Endothelial cell (in vitro differentiated cells): ENCODE measurements at regions not wholly inside any gene's neighbourhood (a gene's known extent, or its start where the extent isn't known, plus 50 kb on each side); places are given as distances from the start of the nearest gene placed in this dataset.

Source experiments
- DNase-seq: peaks from one replicate; pipeline ENCODE4 v3.0.0; 2021; ENCODE audit warnings: low spot score
- H3K27ac Mint-ChIP-seq: one replicate; pipeline ENCODE4 v1.8.0; 2021; ENCODE audit warnings: mixed read lengths, inconsistent platforms; ENCODE audit not compliant: unreplicated experiment
- H3K27me3 Mint-ChIP-seq: one replicate; pipeline ENCODE4 v1.8.0; 2021; ENCODE audit warnings: mild to moderate bottlenecking, moderate library complexity, mixed read lengths, inconsistent platforms; ENCODE audit not compliant: unreplicated experiment
- H3K36me3 Mint-ChIP-seq: one replicate; pipeline ENCODE4 v1.8.0; 2021; ENCODE audit warnings: mild to moderate bottlenecking, low read depth, mixed read lengths, inconsistent platforms; ENCODE audit not compliant: unreplicated experiment
- H3K4me1 Mint-ChIP-seq: one replicate; pipeline ENCODE4 v1.8.0; 2021; ENCODE audit warnings: mild to moderate bottlenecking, mixed read lengths, inconsistent platforms; ENCODE audit not compliant: unreplicated experiment
- H3K4me3 Mint-ChIP-seq: one replicate; pipeline ENCODE4 v1.8.0; 2021; ENCODE audit warnings: mild to moderate bottlenecking, mixed read lengths, inconsistent platforms; ENCODE audit not compliant: unreplicated experiment
- H3K9me3 Mint-ChIP-seq: one replicate; pipeline ENCODE4 v1.8.0; 2021; ENCODE audit warnings: mixed read lengths, inconsistent platforms; ENCODE audit not compliant: unreplicated experiment
- CTCF ChIP-seq: fragments of 200-600 bp; sonication (generic); IDR thresholded peaks from one replicate; pipeline ENCODE4 v1.5.0; 2021; ENCODE audit warnings: antibody characterized with exemption; ENCODE audit not compliant: unreplicated experiment

- Mint-ChIP-seq H3K9me3 (no peaks in the 10 kb centered on the region), H3K4me3 (no peak overlapping the region), H3K4me1 (peaks cover 13% of the 10 kb centered on the region), H3K27me3 (peaks cover 5% of the 10 kb centered on the region), H3K36me3 (no peaks in the 10 kb centered on the region), H3K27ac (no peak overlapping the region)
- no peak for TF ChIP-seq CTCF
- DNase-seq = no peak
Observed at GRCh38 chr12:3354586-3354985, 136.4 kb upstream of the PRMT8 start.

- no peak for TF ChIP-seq CTCF
- Mint-ChIP-seq H3K9me3 (no peaks in the 10 kb centered on the region), H3K36me3 (no peaks in the 10 kb centered on the region), H3K27me3 (peaks cover 5% of the 10 kb centered on the region), H3K27ac (no peak overlapping the region), H3K4me3 (no peak overlapping the region), H3K4me1 (peaks cover 13% of the 10 kb centered on the region)
- no peak for DNase-seq
Observed at GRCh38 chr12:3355378-3355900, 135.6 kb upstream of the PRMT8 start.

DNA sequence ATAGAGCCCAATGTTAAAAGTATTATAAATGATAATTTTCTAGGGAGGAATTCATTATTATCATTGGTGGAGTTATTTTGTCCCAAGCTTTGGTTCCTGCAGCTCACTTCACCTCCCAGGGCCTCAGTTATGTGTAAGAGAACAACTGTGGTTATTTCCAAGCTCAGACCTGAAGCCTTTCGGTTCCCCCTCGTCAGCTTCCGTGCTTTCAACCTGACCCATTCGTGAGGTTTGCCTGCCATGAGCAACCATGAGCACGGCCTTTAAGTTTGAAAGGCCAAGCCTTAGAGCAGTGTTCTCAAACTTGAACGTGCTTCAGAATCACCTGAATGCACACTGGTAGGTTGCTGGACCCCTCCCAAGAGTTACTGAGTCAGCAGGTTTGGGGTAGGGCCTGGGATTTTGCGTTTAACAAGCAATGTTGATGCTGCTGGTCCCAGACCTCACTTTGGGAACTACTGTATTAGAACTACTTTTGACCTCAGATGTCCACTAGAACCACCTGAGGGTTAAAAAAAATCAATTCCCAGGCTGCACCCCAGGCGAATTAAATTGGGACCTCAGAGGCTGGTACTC lies 133.0 kb upstream of the PRMT8 start:
- no peak for TF ChIP-seq CTCF
- Mint-ChIP-seq H3K4me3 (no peak overlapping the region), H3K4me1 (peaks cover 13% of the 10 kb centered on the region), H3K36me3 (no peaks in the 10 kb centered on the region), H3K27ac (no peak overlapping the region), H3K9me3 (no peaks in the 10 kb centered on the region), H3K27me3 (peaks cover 5% of the 10 kb centered on the region)
- no peak for DNase-seq

GRCh38 chr12:3359478-3359877 lies 131.5 kb upstream of the PRMT8 start:
- DNase-seq = no peak
- no peaks in the 10 kb centered on the region for H3K36me3 Mint-ChIP-seq
- peaks cover 13% of the 10 kb centered on the region for H3K4me1 Mint-ChIP-seq
- peaks cover 5% of the 10 kb centered on the region for H3K27me3 Mint-ChIP-seq
- no peak overlapping the region for H3K27ac Mint-ChIP-seq
- no peak for TF ChIP-seq CTCF
- no peaks in the 10 kb centered on the region for H3K9me3 Mint-ChIP-seq
- no peak overlapping the region for H3K4me3 Mint-ChIP-seq

DNA sequence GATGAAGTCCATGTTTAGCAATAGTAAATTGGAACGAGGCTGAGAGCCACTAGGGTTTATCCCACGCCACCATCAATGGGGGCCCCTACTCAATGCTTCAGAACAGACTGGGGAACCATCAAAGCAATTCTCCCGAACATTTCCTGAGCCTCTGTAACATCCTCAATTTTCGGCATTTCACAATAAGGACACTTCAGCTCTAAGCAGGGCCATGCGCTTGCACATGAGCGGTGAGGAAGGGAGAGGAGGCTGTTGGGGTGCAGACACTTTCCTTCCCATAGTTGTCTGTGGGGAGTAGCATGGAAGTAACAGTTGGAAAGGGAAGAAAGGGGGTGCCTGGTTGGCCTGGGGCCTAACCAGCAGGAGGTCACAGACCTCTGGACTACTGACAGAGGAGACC lies 129.9 kb upstream of the PRMT8 start:
- H3K27ac Mint-ChIP-seq = no peak overlapping the region
- no peaks in the 10 kb centered on the region for H3K36me3 Mint-ChIP-seq
- peaks cover 15% of the 10 kb centered on the region for H3K27me3 Mint-ChIP-seq
- H3K9me3 Mint-ChIP-seq = no peaks in the 10 kb centered on the region
- no peak overlapping the region for H3K4me3 Mint-ChIP-seq
- DNase-seq = no peak
- no peak for TF ChIP-seq CTCF
- peaks cover 11% of the 10 kb centered on the region for H3K4me1 Mint-ChIP-seq
